H1 (cell line): ENCODE measurements at regions not wholly inside any gene's neighbourhood (a gene's known extent, or its start where the extent isn't known, plus 50 kb on each side); places are given as distances from the start of the nearest gene placed in this dataset.

Experiments used
- CTCF ChIA-PET: fragments of 300-600 bp; sonication (Branson Sonifier 250); formaldehyde crosslinking; loops from one replicate; lab custom pipeline; 2021; ENCODE audit not compliant: partially characterized antibody; lab: Charles Lee
- POLR2A ChIA-PET: fragments of 300-600 bp; sonication (Branson Sonifier 250); formaldehyde crosslinking; loops from one replicate; lab custom pipeline; 2021; ENCODE audit warnings: inconsistent platforms; ENCODE audit not compliant: partially characterized antibody; lab: Charles Lee
- DNase-seq, 2 experiments: peaks; one replicate each; pipeline versions ENCODE4 v3.0.0 to v3.0.0-alpha.2; 2010 to 2022; ENCODE audit warnings: low spot score in 2 of 2, low read depth in 1 of 2, mixed read lengths in 1 of 2
- FAIRE-seq: peaks from 2 replicates; lab custom pipeline; 2011; peaks lifted over from hg19 to GRCh38; lab: Jason Lieb, UNC
- H2AFZ ChIP-seq: 2 replicates; pipeline ENCODE4 v1.8.1; 2012; ENCODE audit warnings: low read length, inconsistent platforms
- H2AK5ac ChIP-seq: 2 replicates; pipeline ENCODE4 v1.6.1; 2013; ENCODE audit warnings: low read depth, low read length
- H2BK120ac ChIP-seq: replicated peaks from 2 replicates; pipeline ENCODE3; 2013; ENCODE audit warnings: low read depth, low read length, inconsistent platforms
- H2BK12ac ChIP-seq: 2 replicates; pipeline ENCODE4 v1.6.1; 2013; ENCODE audit warnings: low read depth, low read length
- H2BK15ac ChIP-seq: 2 replicates; pipeline ENCODE4 v1.6.1; 2013; ENCODE audit warnings: low read length
- H2BK20ac ChIP-seq: 2 replicates; pipeline ENCODE4 v1.6.1; 2013; ENCODE audit warnings: low read length
- H2BK5ac ChIP-seq: 2 replicates; pipeline ENCODE4 v1.6.1; 2013; ENCODE audit warnings: low read depth, low read length
- H3K14ac ChIP-seq: 2 replicates; pipeline ENCODE4 v1.6.1; 2013; ENCODE audit warnings: inconsistent platforms; ENCODE audit not compliant: insufficient read length
- H3K18ac ChIP-seq: 2 replicates; pipeline ENCODE4 v1.6.1; 2013; ENCODE audit warnings: low read length; ENCODE audit errors: extremely low read depth
- H3K23ac ChIP-seq: 2 replicates; pipeline ENCODE4 v1.6.1; 2013; ENCODE audit warnings: inconsistent platforms; ENCODE audit not compliant: insufficient read length
- H3K23me2 ChIP-seq: 2 replicates; pipeline ENCODE4 v1.6.1; 2013; ENCODE audit warnings: low read depth, low read length
- H3K27ac ChIP-seq: 2 replicates; pipeline ENCODE4 v1.6.1; 2011; ENCODE audit warnings: low read depth, low read length, inconsistent platforms
- H3K27me3 ChIP-seq, 4 experiments: replicated peaks in 1 of 4; 1 replicate in 1 of 4; 2 replicates in 3 of 4; pipeline versions ENCODE4 v1.6.1 to v1.8.1; 2011 to 2013; ENCODE audit warnings: low read length in 3 of 4, mild to moderate bottlenecking in 3 of 4, inconsistent platforms in 2 of 4, mixed read lengths in 2 of 4, moderate library complexity in 1 of 4; ENCODE audit not compliant: control insufficient read depth in 3 of 4, insufficient read depth in 3 of 4; ENCODE audit errors: extremely low read depth in 1 of 4
- H3K36me3 ChIP-seq, 4 experiments: 2 replicates each; pipeline versions ENCODE4 v1.6.1 to v1.8.1; 2011 to 2013; ENCODE audit warnings: mild to moderate bottlenecking in 4 of 4, low read length in 3 of 4, moderate library complexity in 2 of 4, control low read depth in 1 of 4, inconsistent platforms in 1 of 4; ENCODE audit not compliant: insufficient read depth in 4 of 4, control insufficient read depth in 2 of 4
- H3K4ac ChIP-seq: replicated peaks from 2 replicates; pipeline ENCODE3; 2013; ENCODE audit warnings: low read length, low read depth, mixed read lengths, inconsistent platforms; ENCODE audit not compliant: insufficient read length
- H3K4me1 ChIP-seq, 4 experiments: replicated peaks in 1 of 4; 1 replicate in 1 of 4; 2 replicates in 3 of 4; pipeline versions ENCODE4 v1.6.1 to v1.8.1; 2011 to 2013; ENCODE audit warnings: low read length in 3 of 4, inconsistent platforms in 2 of 4, mixed read lengths in 1 of 4; ENCODE audit not compliant: insufficient read depth in 4 of 4, control insufficient read depth in 3 of 4
- H3K4me2 ChIP-seq, 2 experiments: 2 replicates each; pipeline versions ENCODE4 v1.6.1 to v1.8.1; 2011 to 2013; ENCODE audit warnings: low read depth in 2 of 2, low read length in 2 of 2, control low read depth in 1 of 2, inconsistent platforms in 1 of 2, mild to moderate bottlenecking in 1 of 2; ENCODE audit not compliant: insufficient read depth in 1 of 2
- H3K4me3 ChIP-seq, 4 experiments: fragments of 200-600, 300-600 bp in 1 of 4; sonication (generic), shearing (Covaris generic), sonication (Bioruptor Twin) in 1 of 4; 2 replicates each; pipeline versions ENCODE4 v1.5.1 to v1.8.1; 2011 to 2016; ENCODE audit warnings: low read length in 4 of 4, low read depth in 3 of 4, control low read depth in 2 of 4, inconsistent platforms in 2 of 4, mild to moderate bottlenecking in 2 of 4, mixed read lengths in 1 of 4, moderate library complexity in 1 of 4; ENCODE audit not compliant: insufficient read depth in 2 of 4; ENCODE audit errors: extremely low read depth in 1 of 4
- H3K56ac ChIP-seq: replicated peaks from 2 replicates; pipeline ENCODE3; 2013; ENCODE audit warnings: low read depth, mild to moderate bottlenecking, mixed read lengths, low read length, inconsistent platforms; ENCODE audit not compliant: insufficient read length
- H3K79me1 ChIP-seq: 2 replicates; pipeline ENCODE4 v1.6.1; 2013; ENCODE audit warnings: low read depth, low read length, control low read depth
- H3K79me2 ChIP-seq, 2 experiments: 2 replicates each; pipeline versions ENCODE4 v1.6.1 to v1.8.1; 2012 to 2013; ENCODE audit warnings: low read length in 2 of 2, mild to moderate bottlenecking in 2 of 2, inconsistent platforms in 1 of 2; ENCODE audit not compliant: insufficient read depth in 2 of 2, control insufficient read depth in 1 of 2
- H3K9ac ChIP-seq, 4 experiments: replicated peaks in 1 of 4; 1 replicate in 1 of 4; 2 replicates in 3 of 4; pipeline versions ENCODE4 v1.6.1 to v1.8.1; 2011 to 2013; ENCODE audit warnings: low read depth in 3 of 4, low read length in 3 of 4, control low read depth in 2 of 4, mild to moderate bottlenecking in 2 of 4, moderate library complexity in 2 of 4, inconsistent platforms in 1 of 4; ENCODE audit errors: extremely low read depth in 1 of 4
- H3K9me3 ChIP-seq, 2 experiments: 2 replicates each; pipeline versions ENCODE4 v1.6.1 to v1.8.1; 2012 to 2013; ENCODE audit warnings: mild to moderate bottlenecking in 2 of 2, moderate library complexity in 2 of 2, control low read depth in 1 of 2, inconsistent platforms in 1 of 2, low read depth in 1 of 2, low read length in 1 of 2, mixed read lengths in 1 of 2; ENCODE audit not compliant: insufficient read depth in 2 of 2
- H4K20me1 ChIP-seq, 2 experiments: replicated peaks in 1 of 2; 2 replicates each; pipeline versions ENCODE3 to v1.8.1; 2011 to 2013; ENCODE audit warnings: inconsistent platforms in 2 of 2, low read length in 2 of 2, mild to moderate bottlenecking in 1 of 2; ENCODE audit not compliant: insufficient read depth in 2 of 2, control insufficient read depth in 1 of 2
- H4K5ac ChIP-seq: 2 replicates; pipeline ENCODE4 v1.6.1; 2013; ENCODE audit warnings: low read length, low read depth, mixed read lengths, inconsistent platforms; ENCODE audit not compliant: insufficient read length
- H4K8ac ChIP-seq: 2 replicates; pipeline ENCODE4 v1.8.0; 2013; ENCODE audit warnings: mild to moderate bottlenecking, moderate library complexity, low read length, inconsistent platforms; ENCODE audit not compliant: insufficient read depth; ENCODE audit errors: extremely low read depth
- H4K91ac ChIP-seq: replicated peaks from 2 replicates; pipeline ENCODE3; 2013; ENCODE audit warnings: low read length, mixed read lengths, inconsistent platforms; ENCODE audit not compliant: insufficient read length
- CHD2 ChIP-seq: IDR thresholded peaks from 2 replicates; pipeline ENCODE4 v1.6.1; 2012; ENCODE audit warnings: low read length, improper control_type of control experiment
- CTBP2 ChIP-seq: IDR thresholded peaks from 2 replicates; pipeline ENCODE4 v1.7.0; 2011; ENCODE audit warnings: borderline replicate concordance, mild to moderate bottlenecking, moderate library complexity, mixed read lengths, low read length; ENCODE audit not compliant: insufficient read depth, insufficient read length
- GABPA ChIP-seq: IDR thresholded peaks from 2 replicates; pipeline ENCODE4 v1.6.1; 2011; ENCODE audit warnings: mild to moderate bottlenecking, low read length, moderate library complexity, borderline replicate concordance; ENCODE audit not compliant: insufficient read depth
- KDM5A ChIP-seq: fragments of 200-600 bp; IDR thresholded peaks from 2 replicates; pipeline ENCODE4 v1.7.1; 2012; ENCODE audit warnings: mild to moderate bottlenecking, low read length, inconsistent platforms, mixed read lengths
- RBBP5 ChIP-seq: IDR thresholded peaks from 2 replicates; pipeline ENCODE4 v1.7.1; 2012; ENCODE audit warnings: low read depth, mild to moderate bottlenecking, inconsistent platforms, low read length, moderate library complexity, borderline replicate concordance
- RXRA ChIP-seq: IDR thresholded peaks from 2 replicates; pipeline ENCODE4 v1.6.1; 2011; ENCODE audit warnings: low read depth, mild to moderate bottlenecking, low read length, moderate library complexity; ENCODE audit not compliant: insufficient read depth
- SAP30 ChIP-seq: fragments of 300-600 bp; sonication (generic); IDR thresholded peaks from 2 replicates; pipeline ENCODE4 v1.7.1; 2012; ENCODE audit warnings: low read length, moderate library complexity, mild to moderate bottlenecking, inconsistent platforms; ENCODE audit not compliant: insufficient read depth, insufficient replicate concordance
- TAF1 ChIP-seq: IDR thresholded peaks from 2 replicates; pipeline ENCODE4 v1.6.1; 2011; ENCODE audit warnings: mild to moderate bottlenecking, low read depth, low read length

DNA sequence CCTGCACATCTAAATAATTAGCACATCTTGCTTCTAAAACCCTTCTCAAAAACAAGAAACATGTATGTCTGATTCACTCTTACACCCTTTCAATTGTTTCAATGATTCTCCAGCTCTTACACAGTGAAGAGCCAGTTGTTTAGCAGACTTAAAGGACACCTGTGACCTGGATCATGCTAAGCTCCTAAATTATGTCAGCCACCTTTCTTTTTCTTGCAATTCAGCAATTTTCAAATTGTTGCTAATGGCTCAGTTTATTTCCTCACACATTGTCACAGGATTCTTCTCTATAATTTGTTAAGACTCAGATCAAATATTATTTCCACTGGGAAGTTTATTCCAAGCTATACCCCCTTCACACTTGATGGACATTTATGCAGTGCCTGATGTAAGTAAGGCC, 413.2 kb downstream of the PLA2G4A start:
- H3K4ac ChIP-seq: no peak overlapping the region
- no peak overlapping the region for H2BK5ac ChIP-seq
- no peak overlapping the region for H2BK12ac ChIP-seq
- no peak overlapping the region for H3K27ac ChIP-seq
- H4K5ac ChIP-seq: no peak overlapping the region
- H3K27me3 ChIP-seq: no peaks in the 10 kb centered on the region
- no peak overlapping the region for H4K91ac ChIP-seq
- H3K56ac ChIP-seq: no peak overlapping the region
- peaks cover 0 to 7% (median 0%) of the 10 kb centered on the region in 4 experiments; a peak in 1 of 7 replicates for H3K4me1 ChIP-seq
- ChIA-PET CTCF (interaction anchor here (1.4 kb wide), 1 partner anchor 23 kb away, joined by 3 read pairs; no protein-coding TSS in a partner anchor), POLR2A (no interaction called here)
- no peak overlapping the region for H4K8ac ChIP-seq
- no peaks in the 10 kb centered on the region for H3K23me2 ChIP-seq
- no peak overlapping the region for H2AK5ac ChIP-seq
- no peak overlapping the region for H2AFZ ChIP-seq
- no peak overlapping the region for H3K23ac ChIP-seq
- H4K20me1 ChIP-seq: no peaks in the 10 kb centered on the region
- no peak overlapping the region for H3K9ac ChIP-seq
- H2BK15ac ChIP-seq: no peak overlapping the region
- H2BK20ac ChIP-seq: no peak overlapping the region
- no peak for DNase-seq
- H3K18ac ChIP-seq: no peak overlapping the region
- no peak overlapping the region for H2BK120ac ChIP-seq
- no peak overlapping the region for H3K4me3 ChIP-seq
- no peaks in the 10 kb centered on the region for H3K36me3 ChIP-seq
- TF ChIP-seq CHD2: no peak
- TF ChIP-seq RBBP5: no peak
- TF ChIP-seq SAP30: no peak
- no peak for TF ChIP-seq GABPA
- TF ChIP-seq RXRA: no peak
- no peak for TF ChIP-seq CTBP2
- TF ChIP-seq KDM5A: no peak
- TF ChIP-seq TAF1: no peak
- H3K9me3 ChIP-seq: no peaks in the 10 kb centered on the region
- no peaks in the 10 kb centered on the region for H3K79me1 ChIP-seq
- H3K4me2 ChIP-seq: no peak overlapping the region
- FAIRE-seq: no peak
- H3K14ac ChIP-seq: no peak overlapping the region
- H3K79me2 ChIP-seq: no peaks in the 10 kb centered on the region
